ENCODE measurements at regions not wholly inside any gene's neighbourhood (a gene's known extent, or its start where the extent isn't known, plus 50 kb on each side); places are given as distances from the start of the nearest gene placed in this dataset.
"Not testable (repeated sequence)": the region's sequence is repeated elsewhere in the genome, so short reads cannot be mapped to it uniquely, and the experiment has no call there.

DNA sequence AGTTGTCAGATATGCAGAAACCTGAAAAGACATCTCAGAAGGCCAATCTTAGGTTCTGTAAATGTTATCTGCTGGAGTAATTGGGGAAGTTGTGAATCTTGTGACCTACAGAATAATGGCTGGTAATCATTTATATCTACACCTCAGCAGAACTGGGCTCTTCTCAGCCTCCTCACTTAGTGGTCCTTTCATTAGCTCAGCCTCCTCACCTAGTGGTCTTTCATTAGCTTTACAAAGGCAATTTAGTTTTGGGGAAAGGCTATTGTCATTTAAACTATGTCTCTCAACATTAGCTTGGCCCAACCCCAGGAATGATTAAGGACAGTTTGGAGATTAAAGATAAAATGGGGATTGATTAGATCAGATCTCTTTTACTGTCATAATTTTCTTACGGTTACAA, 284.2 kb upstream of the SGCD start:
- DNase-seq (ENCODE audit: low read depth in 2 of 2) = no peak

GRCh38 chr5:156043351-156043750, 283.6 kb upstream of the SGCD start:
- DNase-seq (ENCODE audit: low read depth in 2 of 2) = no peak

DNA sequence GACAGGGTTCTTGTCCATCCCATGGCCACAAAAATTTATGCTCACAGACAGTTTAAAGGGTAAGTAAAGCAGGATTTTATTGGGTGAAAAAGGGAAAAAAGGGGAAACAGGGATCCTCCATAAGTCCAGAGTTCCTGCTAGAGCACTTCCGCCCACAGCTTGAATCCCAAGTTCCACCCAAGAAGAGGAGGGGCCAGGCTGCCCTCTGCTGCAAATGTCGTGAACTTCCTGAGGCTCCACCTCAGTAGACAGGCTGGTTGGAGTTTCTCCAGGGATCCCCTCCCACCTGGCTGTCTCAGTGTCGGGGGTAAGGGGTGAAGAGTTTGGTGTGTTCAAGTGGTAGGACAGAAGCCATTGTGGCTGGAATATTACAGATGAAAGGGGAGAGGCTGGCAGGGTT, 275.0 kb upstream of the SGCD start:
- no peak for DNase-seq (ENCODE audit: low read depth in 2 of 2)

GRCh38 chr5:156052656-156053055, 274.3 kb upstream of the SGCD start:
- DNase-seq (ENCODE audit: low read depth in 2 of 2) = no peak

GRCh38 chr5:156053056-156053455, 273.9 kb upstream of the SGCD start:
- DNase-seq (ENCODE audit: low read depth in 2 of 2) = no peak

- DNase-seq (ENCODE audit: low read depth in 2 of 2) = no peak
These were observed 250.1 kb upstream of the SGCD start for GRCh38 chr5:156076912-156077311.

DNA sequence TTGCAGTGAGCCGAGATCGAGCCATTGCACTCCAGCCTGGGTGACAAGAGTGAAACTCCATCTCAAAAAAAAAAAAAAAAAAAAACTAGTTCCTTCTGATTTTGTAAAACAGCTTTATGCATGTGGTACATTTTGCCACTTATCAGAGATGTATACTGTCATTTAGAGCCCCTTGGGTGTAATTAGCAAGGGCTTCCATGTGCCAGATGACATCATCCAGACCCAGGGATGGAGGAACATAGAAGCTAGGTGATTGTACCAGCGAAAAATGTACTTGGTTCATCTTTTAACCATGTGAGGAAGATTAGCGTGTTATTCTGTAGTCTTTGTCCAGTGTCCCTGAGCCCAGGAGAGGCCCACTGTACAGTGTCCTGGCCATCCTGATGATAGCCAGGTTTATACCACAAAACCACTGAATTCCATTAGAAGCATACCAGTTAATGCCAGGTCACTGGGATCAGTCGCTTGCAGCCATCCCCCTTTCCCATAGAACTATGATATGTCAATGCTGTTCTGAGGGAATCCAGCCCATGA, 239.3 kb upstream of the SGCD start:
- DNase-seq (ENCODE audit: low read depth in 2 of 2) = no peak

GRCh38 chr5:156089955-156090940, 236.7 kb upstream of the SGCD start:
- not testable (repeated sequence) for DNase-seq (ENCODE audit: low read depth in 2 of 2)

DNA sequence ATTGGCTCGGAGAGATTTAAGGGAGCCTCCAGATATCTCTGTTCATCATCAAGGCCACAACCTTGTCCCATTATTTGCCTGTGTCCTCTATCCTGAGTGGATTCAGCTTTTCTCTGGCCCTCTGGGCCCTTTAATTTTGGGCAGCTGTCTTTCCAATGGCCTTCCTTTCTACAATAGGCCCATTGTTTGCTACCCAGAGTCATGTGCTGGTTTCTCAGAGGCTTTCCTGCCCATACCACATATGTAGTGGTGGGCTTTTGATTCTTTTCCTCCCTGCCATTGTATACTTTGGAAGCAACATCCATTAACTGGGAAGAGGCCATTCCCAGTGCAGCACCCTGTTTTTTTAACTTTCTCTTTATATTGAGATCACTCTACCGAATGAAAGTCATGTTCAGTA, 233.9 kb upstream of the SGCD start:
- DNase-seq (ENCODE audit: low read depth in 2 of 2) = no peak

DNA sequence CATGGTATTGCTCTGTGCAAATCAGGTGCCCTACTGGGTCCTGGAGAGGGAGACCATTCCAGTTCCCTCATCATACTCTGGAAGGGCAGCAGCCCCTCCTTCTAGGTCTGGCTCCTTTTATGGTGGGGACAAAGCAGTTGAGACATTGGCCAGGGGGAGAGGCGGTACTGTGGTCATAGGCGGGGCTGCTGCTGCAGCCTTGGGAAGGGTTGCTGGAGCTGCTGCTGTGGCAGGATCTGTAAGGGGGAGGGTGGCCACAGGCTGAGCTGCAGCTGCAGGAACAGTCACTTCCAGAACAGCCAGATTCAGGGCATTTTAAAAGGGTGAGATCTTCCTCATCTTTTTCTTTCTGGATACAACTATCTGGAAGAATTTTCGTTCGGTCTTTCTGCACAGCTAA, 233.0 kb upstream of the SGCD start:
- DNase-seq (ENCODE audit: low read depth in 2 of 2) = no peak

DNA sequence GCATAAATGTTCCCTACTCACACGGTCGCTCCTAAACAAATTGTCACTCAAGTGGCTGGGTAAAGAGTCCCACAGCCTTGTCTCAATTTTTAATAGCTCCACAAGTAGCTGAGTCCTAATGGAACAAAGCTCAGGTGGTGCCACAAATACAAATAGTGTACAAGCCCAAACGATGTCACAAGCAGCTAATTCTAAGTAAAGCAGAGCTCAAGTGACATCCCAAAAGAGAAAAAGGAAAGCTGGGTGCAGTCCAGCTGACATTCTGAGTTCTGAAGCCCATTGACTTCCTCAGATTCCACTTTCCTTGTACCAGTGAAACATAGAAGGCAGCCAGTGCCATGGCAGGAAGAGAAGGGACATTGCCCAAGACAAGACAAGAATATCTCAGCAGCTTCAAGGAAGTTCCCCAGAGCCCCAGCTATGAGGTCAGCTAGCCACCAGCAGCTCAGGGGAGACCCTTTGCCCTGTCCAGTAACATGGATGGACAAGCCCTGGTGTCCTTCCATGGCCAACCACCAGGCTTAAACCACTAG, 231.2 kb upstream of the SGCD start:
- DNase-seq (ENCODE audit: low read depth in 2 of 2) = no peak

DNA sequence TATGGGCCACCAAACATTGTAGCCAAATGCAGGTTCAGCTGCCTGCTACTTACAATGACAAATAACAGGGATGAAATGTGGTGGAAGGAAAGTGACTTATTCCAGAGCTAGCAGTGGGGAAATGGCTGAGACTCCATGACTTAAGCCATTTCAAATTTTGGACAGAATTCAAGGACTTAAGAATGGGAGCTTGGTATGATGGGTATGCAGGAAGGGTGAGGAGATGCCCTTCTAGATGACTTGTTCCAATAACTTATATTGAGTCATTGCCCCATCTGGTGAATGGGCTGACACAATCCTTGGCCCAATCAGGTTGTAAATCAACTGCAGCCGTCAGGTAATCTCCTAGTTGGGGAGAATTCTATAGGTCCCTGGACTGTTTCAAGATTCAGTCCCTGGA, 230.7 kb upstream of the SGCD start:
- no peak for DNase-seq (ENCODE audit: low read depth in 2 of 2)

- no peak for DNase-seq (ENCODE audit: low read depth in 2 of 2)
These were observed 223.6 kb upstream of the SGCD start for GRCh38 chr5:156103155-156103885.

DNA sequence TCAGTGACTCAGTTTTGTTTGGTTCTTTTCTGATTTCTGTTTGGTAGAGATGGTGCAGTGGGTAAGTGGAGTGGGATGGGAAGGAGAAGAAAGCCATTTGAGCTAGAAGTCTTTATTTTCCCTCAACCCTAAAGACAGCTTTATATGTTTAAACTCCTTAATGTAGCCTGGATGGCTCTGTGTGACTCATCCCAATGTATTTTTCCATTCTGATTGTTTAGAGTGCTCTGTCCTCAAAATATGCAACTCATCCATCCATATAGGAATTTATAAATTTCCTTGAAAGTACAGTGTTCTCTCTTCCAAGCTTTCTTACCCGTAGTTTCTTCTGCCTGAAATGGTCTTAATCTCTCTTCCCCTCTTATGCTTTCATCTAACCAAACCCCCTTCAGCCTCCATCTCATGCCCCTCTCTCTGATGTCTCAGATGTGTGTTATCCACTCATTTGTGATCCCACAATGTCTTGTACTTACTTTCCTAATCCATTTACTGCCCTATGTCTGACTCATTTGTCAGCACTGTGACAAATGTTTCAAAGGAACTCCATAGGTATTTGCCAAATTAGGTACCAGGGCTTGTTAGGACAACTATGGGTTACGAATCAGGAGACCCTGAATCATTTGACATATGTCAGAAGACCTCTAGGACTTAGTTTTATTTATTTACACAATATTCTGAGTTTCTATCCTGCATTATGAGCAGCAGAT, 217.5 kb upstream of the SGCD start:
- no peak for DNase-seq (ENCODE audit: low read depth in 2 of 2)

GRCh38 chr5:156119692-156120091, 207.3 kb upstream of the SGCD start:
- DNase-seq (ENCODE audit: low read depth in 2 of 2) = no peak

- DNase-seq (ENCODE audit: low read depth in 2 of 2) = no peak
These were observed 206.2 kb upstream of the SGCD start for GRCh38 chr5:156120777-156121176.

DNA sequence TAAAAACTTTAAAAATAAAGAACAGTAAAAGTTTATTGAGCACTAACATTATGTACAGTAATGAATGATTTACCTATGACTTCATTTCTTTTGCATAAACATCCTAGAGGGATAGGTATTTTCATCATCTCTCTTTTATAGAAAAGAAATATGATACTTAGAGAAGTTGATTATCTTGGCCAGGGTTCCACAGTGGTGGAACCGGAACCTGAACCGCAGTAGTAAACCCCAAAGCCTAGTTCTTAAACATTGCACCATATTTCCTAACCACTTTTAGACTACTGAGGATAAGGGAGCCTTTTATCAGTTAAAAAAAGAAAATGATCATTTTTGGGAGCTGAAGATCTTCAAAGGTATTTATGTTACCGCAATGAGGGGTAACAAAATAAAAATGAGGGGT, 205.7 kb upstream of the SGCD start:
- DNase-seq (ENCODE audit: low read depth in 2 of 2) = no peak

- no peak for DNase-seq (ENCODE audit: low read depth in 2 of 2)
These were observed 205.1 kb upstream of the SGCD start for GRCh38 chr5:156121882-156122281.

- no peak for DNase-seq (ENCODE audit: low read depth in 2 of 2)
These were observed 202.3 kb upstream of the SGCD start for GRCh38 chr5:156124708-156125107.

- DNase-seq (ENCODE audit: low read depth in 2 of 2) = no peak
These were observed 201.8 kb upstream of the SGCD start for GRCh38 chr5:156125118-156125517.

DNA sequence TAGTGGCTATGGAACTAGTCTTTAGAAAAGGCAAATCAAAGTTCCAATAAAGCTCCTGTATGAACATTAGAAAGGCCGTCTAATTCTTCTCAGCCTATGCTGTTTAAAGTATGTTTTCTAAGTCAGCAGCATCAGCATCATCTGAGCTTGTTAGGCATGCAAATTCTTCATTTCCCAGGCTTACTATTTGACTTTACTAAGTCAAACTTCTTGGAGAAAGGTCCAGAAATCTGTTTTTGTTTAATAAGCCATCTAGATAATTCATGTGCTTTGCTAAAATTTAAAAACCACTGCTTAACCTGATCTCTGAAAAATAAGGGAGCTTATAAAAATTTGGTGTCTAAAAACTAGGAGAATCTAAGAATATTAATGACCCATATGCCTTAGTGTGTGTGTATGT, 200.2 kb upstream of the SGCD start:
- no peak for DNase-seq (ENCODE audit: low read depth in 2 of 2)

- DNase-seq (ENCODE audit: low read depth in 2 of 2) = no peak
These were observed 198.9 kb upstream of the SGCD start for GRCh38 chr5:156128026-156128425.
